Left cardiac atrium (tissue), 4 donors: ENCODE measurements at regions not wholly inside any gene's neighbourhood (a gene's known extent, or its start where the extent isn't known, plus 50 kb on each side); places are given as distances from the start of the nearest gene placed in this dataset.

Experiments
- ATAC-seq, 2 donors: fragments of 200-7000 bp; cut with Tn5 transposase; one replicate each; pipeline ENCODE4 v1.9.1; 2020; ENCODE audit warnings: mild to moderate bottlenecking in 2 of 2, moderate library complexity in 2 of 2
- DNase-seq: peaks from one replicate; pipeline ENCODE4 v3.0.0-alpha.2; 2020
- intact Hi-C, 2 donors: fragments of 100-400 bp; cut with DNase I; formaldehyde crosslinking; loops; one replicate each; pipeline versions ENCODE4 v1.14.1 to v1.15.1; 2022 to 2023
- donor health status: DM: no; HTN: yes; CAD: no.
- donor health status: DM: no; HTN: yes; CAD: no; lungs with severe emphysema.
- donor health status: DM: yes; HTN: yes; CAD: no.
- donor health status: Dilated cardiomyopathy.

DNA sequence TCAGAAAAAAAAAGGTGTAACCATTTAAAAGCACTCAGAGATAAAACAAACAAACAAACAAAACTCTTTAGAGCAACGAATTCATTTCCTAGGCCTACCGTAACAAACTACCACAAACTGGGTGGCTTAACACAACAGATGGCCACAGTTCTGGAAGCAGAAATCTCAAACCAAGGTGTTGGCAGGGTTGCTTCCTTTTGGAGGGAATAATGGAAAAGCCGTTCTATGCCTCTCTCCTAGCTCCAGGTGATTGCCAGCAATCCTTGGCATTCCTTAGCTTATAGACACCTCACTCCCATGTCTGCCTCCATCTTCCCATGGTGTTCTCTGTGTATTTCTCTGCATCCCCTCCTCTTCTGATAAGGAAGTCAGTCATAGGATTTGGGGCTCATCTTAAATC lies 200.4 kb downstream of the RAB38 start:
- intact Hi-C loops, result no loop called here
- ATAC-seq (no peak), DNase-seq (no peak)

DNA sequence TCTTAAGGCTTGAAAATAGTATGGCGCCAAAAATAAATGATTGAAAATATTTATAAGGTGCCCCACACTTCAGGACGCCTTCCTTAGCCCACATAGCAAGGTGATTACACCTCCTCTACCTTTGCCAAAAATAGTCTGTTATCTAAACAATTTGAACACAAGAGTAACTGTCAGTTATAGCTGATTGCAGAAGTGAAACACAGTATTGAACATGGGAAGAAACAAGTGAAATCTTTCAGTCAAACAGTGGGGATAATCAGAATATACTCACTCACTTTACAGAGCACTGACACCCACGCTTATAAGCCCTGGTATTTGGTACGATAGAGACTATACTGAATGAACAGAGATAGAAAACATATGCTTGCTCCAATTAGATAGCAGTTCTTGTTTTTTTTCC lies 203.1 kb downstream of the RAB38 start:
- no peak for ATAC-seq
- DNase-seq, result no peak
- intact Hi-C loops, result no loop called here

DNA sequence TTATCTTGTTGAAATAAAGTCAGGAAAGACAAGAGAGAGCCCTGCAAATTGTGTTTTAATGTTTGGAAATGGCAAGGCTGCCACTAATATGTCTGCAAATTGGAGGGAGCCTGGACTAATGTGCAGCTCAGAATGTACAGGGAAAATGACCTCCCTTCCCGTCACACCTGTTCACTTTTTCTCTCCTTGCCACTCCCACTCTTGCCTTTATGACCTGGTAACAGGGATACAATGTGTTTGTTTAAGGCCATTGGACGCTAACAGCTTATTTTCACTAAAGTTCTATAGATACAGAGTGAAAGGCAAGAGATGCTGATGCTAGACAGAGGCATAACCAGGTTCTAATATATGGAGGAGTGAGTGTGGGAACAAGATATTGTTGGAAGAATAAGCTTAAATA lies 203.9 kb downstream of the RAB38 start:
- ATAC-seq, result no peak
- no peak for DNase-seq
- intact Hi-C loops, result no loop called here

DNA sequence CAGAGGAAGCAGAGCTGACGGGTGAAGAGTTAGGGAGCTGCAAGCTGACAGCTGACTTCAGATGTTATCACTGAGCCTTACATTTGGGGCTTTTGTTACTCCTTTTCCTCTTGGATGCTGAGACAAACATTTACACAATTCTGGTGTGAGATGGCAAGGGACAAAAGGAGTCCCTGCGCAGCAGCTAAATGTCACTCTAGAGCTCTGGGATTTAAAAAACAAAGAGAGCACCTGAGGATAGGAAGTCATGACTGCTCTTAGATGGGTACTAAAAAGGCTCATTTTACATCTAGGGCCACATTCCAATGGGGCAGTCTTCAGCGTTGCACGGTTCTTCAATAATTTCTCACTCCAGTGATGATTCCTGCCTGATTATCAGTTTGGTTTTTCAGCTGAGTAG lies 204.5 kb downstream of the RAB38 start:
- DNase-seq, result no peak
- ATAC-seq, result no peak
- intact Hi-C loops, result no loop called here

DNA sequence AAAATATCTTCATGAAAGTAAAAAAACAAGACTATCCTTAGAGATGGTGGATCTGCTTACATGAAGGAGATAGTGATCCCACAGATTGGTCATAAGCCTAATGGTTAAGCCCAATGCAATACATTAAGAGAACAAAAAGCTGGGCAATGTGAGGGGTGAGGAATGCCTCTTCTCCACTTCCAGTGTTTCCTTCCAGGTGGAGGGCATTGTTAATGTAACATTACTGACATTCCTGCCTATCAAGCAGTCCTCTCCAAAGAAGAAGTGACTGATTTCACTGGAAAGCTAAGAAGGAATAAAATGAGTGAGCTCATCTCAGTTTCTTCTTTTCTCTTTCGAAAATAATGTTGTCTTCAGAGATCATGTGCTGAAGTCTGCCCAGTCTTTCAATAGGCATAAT lies 207.8 kb downstream of the RAB38 start:
- ATAC-seq (no peak), DNase-seq (no peak)
- intact Hi-C loops, result no loop called here

DNA sequence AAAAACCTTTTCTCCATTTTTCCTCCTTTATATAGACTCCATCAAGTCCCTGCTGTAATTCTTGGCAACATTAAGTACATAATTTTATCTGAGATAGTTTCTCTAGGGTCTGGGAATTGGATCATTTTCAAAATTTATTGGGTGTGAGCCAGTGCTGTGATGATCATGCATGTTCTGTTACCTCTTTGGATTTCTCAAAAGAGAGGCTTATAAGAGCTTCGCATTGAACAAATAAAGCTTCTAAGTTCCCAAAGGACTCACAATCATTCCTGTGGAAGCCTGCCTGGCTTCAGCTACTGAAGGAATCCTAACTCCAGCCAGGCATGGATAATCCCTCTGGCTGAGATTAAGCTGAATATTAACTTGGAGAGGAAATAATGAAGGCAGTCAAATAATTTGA lies 208.5 kb downstream of the RAB38 start:
- intact Hi-C loops, result no loop called here
- no peak for ATAC-seq
- no peak for DNase-seq

DNA sequence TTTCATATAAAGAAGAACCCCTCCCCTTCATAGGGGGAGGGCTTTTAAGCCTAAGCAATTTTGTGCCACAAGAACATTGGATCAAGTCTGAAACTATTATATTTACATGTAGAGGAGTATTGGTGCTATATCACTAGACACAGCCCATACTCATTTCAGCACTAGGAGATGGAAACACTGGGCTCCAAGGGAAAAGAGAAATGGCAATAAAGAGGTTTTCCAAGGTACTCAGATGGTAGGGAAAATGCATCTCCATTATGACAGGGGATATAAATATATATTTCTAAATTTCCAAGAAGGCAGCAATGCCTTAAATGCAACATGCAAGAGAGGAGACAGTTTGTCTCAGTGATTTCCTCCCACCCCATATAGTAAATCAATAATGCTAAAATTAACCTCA lies 209.0 kb downstream of the RAB38 start:
- intact Hi-C loops, result no loop called here
- ATAC-seq, result no peak

DNA sequence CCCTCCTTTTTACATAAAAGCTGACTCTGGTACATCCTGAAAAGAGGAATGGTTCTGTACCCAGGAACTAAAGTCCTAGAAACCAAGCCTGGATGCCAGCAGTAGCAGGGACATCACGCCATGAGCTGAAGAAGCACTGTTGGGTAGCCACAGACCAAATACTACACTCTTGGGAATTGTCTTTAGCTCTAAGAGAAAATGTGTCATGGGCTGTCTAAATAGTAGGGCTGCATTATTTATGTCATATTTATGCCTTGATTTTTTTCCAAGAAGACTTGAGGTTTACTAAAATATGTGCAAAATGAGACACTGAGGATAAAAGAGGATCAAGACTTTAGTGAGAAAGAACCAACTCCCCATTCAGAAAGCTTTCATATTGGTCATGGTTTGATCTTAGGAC lies 213.6 kb downstream of the RAB38 start:
- intact Hi-C loops, result no loop called here
- DNase-seq (no peak), ATAC-seq (no peak)

More for the DNA sequence above, 209.0 kb downstream of the RAB38 start:
- no peak for DNase-seq

DNA sequence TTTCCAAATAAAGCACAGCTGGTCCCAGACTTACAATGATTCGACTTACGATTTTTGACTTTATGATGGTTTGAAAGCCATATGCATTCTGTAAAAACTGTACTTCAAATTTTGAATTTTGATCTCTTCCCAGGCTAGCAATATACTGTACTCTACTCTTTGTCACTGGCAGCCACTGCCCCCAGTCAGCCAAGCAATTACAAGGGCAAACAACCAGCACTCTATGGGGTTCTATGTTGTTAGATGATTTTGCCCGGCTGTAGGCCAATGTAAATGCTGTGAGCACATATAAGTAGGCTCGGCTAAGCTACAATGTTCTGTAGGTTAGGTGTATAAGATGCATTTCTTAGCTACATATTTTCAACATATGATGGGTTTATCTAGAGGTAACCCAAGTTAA lies 217.3 kb downstream of the RAB38 start:
- intact Hi-C loops, result no loop called here
- no peak for ATAC-seq
- no peak for DNase-seq

DNA sequence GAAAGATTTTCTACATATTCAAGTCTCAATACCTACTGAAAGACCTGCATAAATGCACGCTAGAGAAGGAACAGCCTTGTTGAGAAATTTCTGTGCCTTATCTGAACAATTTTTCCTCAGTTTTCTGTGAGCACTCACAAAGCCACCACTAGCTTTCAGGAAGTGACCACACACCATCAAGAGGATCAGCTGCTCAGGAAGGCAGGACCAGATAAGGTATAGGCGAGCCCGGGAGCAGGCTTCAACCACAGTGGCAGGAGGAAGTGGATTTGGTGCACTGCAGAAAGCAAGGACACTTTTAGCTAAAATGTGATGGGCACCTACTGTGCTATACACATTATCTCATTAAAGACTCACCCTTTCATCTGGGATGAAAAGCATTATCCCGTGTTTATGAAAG lies 220.8 kb downstream of the RAB38 start:
- intact Hi-C loops, result no loop called here
- no peak for ATAC-seq
- no peak for DNase-seq

DNA sequence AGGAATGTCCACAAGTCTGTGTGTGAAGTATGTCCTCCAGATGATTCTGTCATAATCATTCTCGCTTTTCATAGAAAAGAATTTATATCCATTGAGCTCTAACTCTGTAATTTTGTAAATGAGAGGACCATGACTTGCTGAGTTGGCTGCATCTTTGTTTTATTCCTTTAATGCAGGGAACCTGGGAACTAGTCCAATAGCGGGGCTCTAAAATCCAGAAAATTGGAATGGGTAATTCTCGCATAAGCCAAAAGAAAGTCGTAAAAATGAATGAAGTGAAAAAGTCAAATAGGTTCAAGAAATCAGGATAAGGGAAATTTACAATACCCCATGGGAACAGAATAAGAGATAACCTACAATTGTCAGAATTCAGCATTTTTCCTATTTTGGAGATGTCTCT lies 232.5 kb downstream of the RAB38 start:
- no peak for ATAC-seq
- no peak for DNase-seq
- intact Hi-C loops, result no loop called here

DNA sequence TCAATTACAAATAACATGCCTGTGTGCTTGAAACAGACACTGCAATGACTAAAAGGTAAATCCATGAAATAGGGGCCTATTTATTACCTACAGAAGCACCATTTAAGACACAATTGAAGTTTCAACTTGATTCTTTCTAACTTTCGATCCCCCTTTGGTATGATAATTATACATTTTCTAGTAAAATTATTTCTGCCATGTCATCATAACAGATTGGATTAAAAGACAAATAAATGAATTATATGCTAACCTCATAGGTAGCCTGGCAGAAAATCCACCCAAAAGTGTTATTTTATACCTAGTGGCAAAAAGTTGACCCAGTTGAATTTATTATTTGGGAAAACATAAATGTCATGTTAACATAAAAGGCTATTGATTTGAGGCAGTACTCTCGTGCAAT lies 241.1 kb downstream of the RAB38 start:
- no peak for DNase-seq
- ATAC-seq, result no peak
- intact Hi-C loops, result no loop called here

DNA sequence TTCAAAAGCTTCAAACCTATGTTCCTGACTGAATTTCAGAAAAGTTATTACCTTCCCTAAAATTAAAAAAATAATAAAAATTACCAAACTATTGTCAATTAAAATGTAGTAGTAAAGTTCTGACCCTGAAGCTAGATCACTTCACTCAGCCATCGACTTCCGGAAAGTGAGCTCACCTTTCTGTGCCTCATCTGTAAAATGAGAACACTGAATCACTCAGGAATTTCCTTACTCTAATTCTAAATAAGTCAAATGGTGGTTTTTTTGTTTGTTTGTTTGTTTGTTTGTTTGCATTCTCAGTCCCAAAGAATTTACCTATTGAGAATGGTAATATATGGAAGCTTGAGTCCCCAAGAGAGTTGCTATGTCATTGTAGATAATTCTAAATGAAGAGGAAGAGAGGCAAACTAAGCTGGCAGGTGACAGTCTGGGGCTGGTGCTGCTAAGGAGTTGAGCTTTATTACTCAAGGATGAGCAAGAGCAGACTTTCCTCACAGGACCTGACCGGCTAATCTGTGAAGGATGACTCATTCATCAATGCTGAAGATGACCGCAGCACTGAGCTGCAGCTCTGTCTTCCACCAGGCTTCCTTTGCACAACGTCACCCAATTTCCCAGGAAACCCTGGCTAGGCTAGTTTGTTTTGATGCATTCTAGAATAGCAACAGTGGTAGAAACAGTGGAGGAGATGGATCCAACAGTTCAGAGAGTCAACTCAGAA lies 248.8 kb downstream of the RAB38 start:
- intact Hi-C loops, result no loop called here
- DNase-seq, result no peak
- peak in 1 of 2 donors; percentile 76 for ATAC-seq

DNA sequence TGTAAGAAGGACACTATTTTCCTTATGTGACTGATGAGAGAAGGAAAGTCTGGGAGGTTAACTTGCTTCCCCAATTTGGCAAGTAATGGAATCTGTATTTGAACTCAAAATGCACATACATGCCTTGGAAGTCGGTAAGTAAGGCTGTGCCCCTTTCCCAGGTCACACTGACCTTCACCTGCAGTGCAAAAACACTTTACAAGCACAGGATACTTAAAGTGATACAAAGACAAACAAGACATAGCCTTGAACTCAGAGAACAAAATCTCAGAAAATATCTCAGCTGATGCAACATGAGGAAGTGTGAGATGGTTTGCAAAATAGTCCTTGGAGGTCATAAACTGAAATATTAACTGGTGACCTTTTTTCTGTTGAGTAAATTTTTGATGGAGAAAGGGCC lies 251.1 kb downstream of the RAB38 start:
- no peak for ATAC-seq
- intact Hi-C loops, result no loop called here
- no peak for DNase-seq

DNA sequence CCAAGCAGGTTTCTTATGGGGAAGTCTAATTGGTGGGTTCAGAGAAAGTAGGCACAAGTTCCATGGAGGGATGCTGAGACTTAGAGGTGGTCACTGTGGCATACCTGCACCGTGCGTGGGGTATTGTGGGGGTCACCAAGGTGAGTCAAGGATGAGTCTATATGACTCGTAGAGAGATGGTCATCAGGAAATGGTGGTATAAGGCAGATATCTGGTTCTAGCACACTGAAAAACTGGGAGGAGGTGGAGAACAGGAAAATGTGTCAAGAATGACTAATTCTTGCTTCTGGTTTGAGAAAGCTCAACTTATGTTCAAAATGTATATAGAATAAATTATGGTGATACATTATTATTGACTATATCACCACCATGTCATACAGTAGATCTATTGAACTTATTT lies 258.1 kb downstream of the RAB38 start:
- ATAC-seq, result no peak
- no peak for DNase-seq
- intact Hi-C loops, result no loop called here

DNA sequence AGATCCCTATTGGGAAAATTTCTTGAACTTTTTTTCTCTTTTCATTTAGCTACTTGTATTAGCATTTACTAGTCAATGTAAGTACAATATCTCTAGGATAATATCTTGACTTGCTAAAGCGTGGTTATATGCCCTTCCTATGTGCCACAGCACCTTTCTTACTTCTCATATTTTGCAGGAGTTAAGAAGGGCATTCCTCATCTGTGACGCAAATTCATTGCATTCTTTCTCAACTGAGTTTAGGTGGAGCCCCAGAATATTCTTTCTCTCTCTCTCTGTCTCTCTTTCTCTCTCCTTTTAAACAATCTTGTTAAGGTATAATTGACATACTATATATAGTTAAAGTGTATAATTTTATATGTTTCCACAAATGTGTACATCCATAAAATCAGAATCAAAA lies 266.1 kb downstream of the RAB38 start:
- ATAC-seq (no peak), DNase-seq (no peak)
- intact Hi-C loops, result no loop called here

DNA sequence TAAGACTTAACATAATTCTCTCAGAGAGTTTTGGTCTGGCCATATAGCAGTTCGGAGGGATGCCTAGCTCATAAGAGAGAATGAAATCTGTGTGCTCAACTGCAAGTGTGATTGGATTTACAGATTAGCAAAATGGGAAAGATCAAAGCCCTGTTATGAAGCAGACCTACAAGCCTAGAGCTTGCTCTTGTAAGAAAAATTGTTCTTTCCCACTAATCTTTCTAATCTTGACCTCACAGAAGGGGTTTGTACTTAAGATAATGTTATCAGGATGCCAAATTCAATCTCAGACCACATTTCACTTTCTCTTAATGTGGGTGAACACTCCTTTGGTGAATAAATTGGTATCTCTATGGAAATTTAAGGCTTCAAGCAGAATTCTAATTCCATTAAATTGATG lies 267.2 kb downstream of the RAB38 start:
- intact Hi-C loops, result no loop called here
- ATAC-seq (no peak), DNase-seq (no peak)

DNA sequence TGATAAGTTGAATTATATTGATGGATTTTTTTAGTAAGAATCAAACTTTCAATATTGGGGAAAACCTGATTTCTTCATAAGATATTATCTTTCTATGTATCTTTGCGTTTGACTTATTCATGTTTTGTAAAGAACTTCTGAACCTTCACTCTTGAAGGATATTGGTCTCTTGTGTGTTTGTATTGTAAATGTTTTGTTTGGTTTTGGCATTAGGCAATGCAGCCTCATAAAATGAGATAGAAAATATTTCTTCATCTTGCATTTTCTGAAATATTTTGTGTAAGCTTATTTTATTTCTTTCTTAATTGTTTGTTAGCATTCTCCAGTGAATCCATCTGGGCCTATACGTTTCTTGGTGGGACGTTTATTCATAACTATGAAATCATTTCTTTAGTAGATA lies 271.9 kb downstream of the RAB38 start:
- intact Hi-C loops, result no loop called here
- DNase-seq (no peak), ATAC-seq (no peak)

DNA sequence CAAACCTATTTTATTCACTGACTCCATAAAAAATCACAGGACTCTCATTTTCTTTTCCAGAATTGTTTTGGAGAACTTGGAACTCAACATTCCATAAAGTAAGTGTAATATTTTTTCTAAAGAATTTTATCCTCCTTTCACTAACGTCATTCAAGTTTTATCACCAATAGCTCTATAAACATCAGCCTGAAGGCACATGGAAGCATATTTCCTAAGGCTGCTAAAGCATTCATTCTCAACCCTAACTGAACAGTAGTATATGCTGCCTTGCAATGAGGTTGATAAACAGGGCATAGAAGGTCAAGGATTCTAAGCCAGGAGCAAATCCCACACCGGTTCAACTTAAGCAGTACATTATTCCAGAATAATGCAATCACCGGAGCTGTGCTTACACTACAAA lies 273.9 kb downstream of the RAB38 start:
- intact Hi-C loops, result no loop called here
- ATAC-seq, result no peak
- DNase-seq, result no peak

DNA sequence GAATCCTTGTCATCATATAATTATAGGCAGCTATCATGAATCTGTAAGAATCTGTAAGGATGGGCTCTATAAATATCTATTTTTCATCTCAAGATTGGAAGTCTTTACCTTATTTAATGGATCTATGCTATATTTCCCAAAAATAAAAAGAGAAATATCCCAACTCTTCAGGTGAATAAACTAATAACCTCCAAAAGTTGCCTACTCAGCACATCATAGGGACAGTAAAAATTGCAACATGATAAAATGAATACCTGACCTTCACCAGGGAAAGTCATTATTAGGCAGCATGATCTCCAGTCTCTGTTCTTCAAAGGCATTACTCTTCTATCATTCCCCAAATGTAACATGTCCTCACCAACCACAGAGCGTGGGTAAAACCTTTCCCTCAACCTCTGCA lies 277.3 kb downstream of the RAB38 start:
- intact Hi-C loops, result no loop called here
- DNase-seq (no peak), ATAC-seq (no peak)

DNA sequence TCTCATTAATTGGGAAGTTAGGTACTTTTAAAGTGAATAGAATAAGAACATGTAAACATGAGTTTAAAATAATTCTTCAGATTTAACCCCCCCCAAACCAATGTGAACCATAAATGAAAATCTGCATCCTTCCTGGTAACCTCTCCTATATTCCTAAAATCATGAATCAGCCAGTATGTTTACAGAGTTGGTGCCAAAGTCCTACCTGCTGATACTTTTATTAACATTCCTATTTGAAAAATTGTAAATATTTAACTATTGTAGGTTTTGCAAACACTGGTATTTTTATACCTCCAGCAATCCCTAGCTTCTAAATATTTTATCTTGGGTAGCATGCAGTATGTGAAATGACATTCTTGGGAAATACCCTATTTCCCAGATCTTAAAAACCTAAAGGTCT lies 278.2 kb downstream of the RAB38 start:
- ATAC-seq (no peak), DNase-seq (no peak)
- intact Hi-C loops, result no loop called here

DNA sequence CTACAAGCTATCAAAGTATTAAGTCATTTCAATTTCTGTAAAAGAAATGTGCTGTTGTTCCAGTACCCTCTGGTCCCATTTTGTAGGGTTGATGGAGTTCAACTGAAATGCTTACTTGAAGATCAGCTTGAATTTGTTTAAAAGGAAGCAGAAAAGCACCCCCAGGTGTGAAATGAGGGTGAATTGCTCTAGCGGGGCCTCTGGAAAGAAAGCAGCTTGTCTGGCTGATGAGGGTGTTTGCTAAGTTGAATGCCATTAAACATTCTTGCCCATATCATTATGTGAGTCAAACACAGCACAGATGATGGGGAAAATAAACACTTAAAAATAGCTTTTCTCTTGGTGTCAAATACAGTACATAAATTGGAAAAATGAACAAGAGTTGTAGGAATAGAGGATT lies 280.3 kb downstream of the RAB38 start:
- DNase-seq, result no peak
- intact Hi-C loops, result no loop called here

More for the DNA sequence above, 280.3 kb downstream of the RAB38 start:
- ATAC-seq, result no peak
